T-helper 17 cell (primary cell): ENCODE measurements at regions not wholly inside any gene's neighbourhood (a gene's known extent, or its start where the extent isn't known, plus 50 kb on each side); places are given as distances from the start of the nearest gene placed in this dataset.

Experiments used
- ATAC-seq: fragments of 150-1000 bp; cut with Tn5 transposase; 2 replicates; pipeline ENCODE4 v1.10.0; 2021; ENCODE audit warnings: mild to moderate bottlenecking, moderate library complexity
- DNase-seq, 3 donors: peaks; one replicate each; pipeline versions ENCODE4 v3.0.0 to v3.0.0-alpha.2; 2020 to 2021
- H3K9me3 ChIP-seq: one replicate; pipeline ENCODE4 v1.7.0; 2013; ENCODE audit warnings: low read length, mild to moderate bottlenecking; ENCODE audit not compliant: control insufficient read depth, poor library complexity, severe bottlenecking
- H3K27ac Mint-ChIP-seq: one replicate; pipeline ENCODE4 v1.8.0; 2022; ENCODE audit warnings: mild to moderate bottlenecking, moderate library complexity, mixed read lengths
- H3K27me3 Mint-ChIP-seq: one replicate; pipeline ENCODE4 v1.8.0; 2022; ENCODE audit warnings: mixed read lengths
- H3K36me3 Mint-ChIP-seq: one replicate; pipeline ENCODE4 v1.8.0; 2022; ENCODE audit warnings: low read depth, mixed read lengths
- H3K4me1 Mint-ChIP-seq: one replicate; pipeline ENCODE4 v1.8.0; 2022; ENCODE audit warnings: mild to moderate bottlenecking, mixed read lengths
- H3K4me3 Mint-ChIP-seq: one replicate; pipeline ENCODE4 v1.8.0; 2022; ENCODE audit warnings: mild to moderate bottlenecking, moderate library complexity, mixed read lengths

GRCh38 chr3:43783987-43784639 is 93.4 kb downstream of the ABHD5 start:
- H3K27ac Mint-ChIP-seq, result no peak overlapping the region
- peaks cover 10% of the 10 kb centered on the region for H3K27me3 Mint-ChIP-seq
- DNase-seq (no peak), ATAC-seq (no peak)
- peaks cover 2% of the 10 kb centered on the region for H3K4me1 Mint-ChIP-seq
- no peaks in the 10 kb centered on the region for H3K9me3 ChIP-seq
- H3K4me3 Mint-ChIP-seq, result no peak overlapping the region
- H3K36me3 Mint-ChIP-seq, result no peaks in the 10 kb centered on the region

GRCh38 chr3:43784640-43785011 is 93.9 kb downstream of the ABHD5 start:
- no peak for ATAC-seq

GRCh38 chr3:43785551-43785950 is 94.8 kb downstream of the ABHD5 start:
- H3K4me1 Mint-ChIP-seq, result peaks cover 2% of the 10 kb centered on the region
- no peak overlapping the region for H3K4me3 Mint-ChIP-seq
- DNase-seq (no peak), ATAC-seq (no peak)
- no peak overlapping the region for H3K27ac Mint-ChIP-seq
- no peaks in the 10 kb centered on the region for H3K9me3 ChIP-seq
- peaks cover 14% of the 10 kb centered on the region for H3K27me3 Mint-ChIP-seq
- no peaks in the 10 kb centered on the region for H3K36me3 Mint-ChIP-seq

More at GRCh38 chr3:43784640-43785011, 93.9 kb downstream of the ABHD5 start:
- Mint-ChIP-seq H3K4me1 (peaks cover 2% of the 10 kb centered on the region), H3K4me3 (no peak overlapping the region), H3K27ac (no peak overlapping the region), H3K36me3 (no peaks in the 10 kb centered on the region), H3K27me3 (peaks cover 14% of the 10 kb centered on the region)
- DNase-seq, result no peak
- no peaks in the 10 kb centered on the region for H3K9me3 ChIP-seq

GRCh38 chr3:43786102-43786501 is 95.4 kb downstream of the ABHD5 start:
- Mint-ChIP-seq H3K36me3 (peaks cover under 1% of the 10 kb centered on the region), H3K4me3 (no peak overlapping the region), H3K4me1 (peaks cover 2% of the 10 kb centered on the region), H3K27ac (no peak overlapping the region), H3K27me3 (peaks cover 16% of the 10 kb centered on the region)
- H3K9me3 ChIP-seq, result no peaks in the 10 kb centered on the region
- DNase-seq (no peak), ATAC-seq (no peak)

- no peaks in the 10 kb centered on the region for H3K9me3 ChIP-seq
- peaks cover 2% of the 10 kb centered on the region for H3K4me1 Mint-ChIP-seq
- no peak overlapping the region for H3K4me3 Mint-ChIP-seq
- ATAC-seq, result no peak
- no peak overlapping the region for H3K27ac Mint-ChIP-seq
- H3K27me3 Mint-ChIP-seq, result peaks cover 22% of the 10 kb centered on the region
- no peak for DNase-seq
- H3K36me3 Mint-ChIP-seq, result peaks cover 5% of the 10 kb centered on the region
Measured at GRCh38 chr3:43786526-43787305, 96.0 kb downstream of the ABHD5 start.

GRCh38 chr3:43787330-43787729 is 96.6 kb downstream of the ABHD5 start:
- no peak for ATAC-seq
- no peak overlapping the region for H3K27ac Mint-ChIP-seq
- H3K4me1 Mint-ChIP-seq, result peaks cover 2% of the 10 kb centered on the region
- peaks cover 5% of the 10 kb centered on the region for H3K36me3 Mint-ChIP-seq
- DNase-seq, result no peak
- no peaks in the 10 kb centered on the region for H3K9me3 ChIP-seq
- H3K4me3 Mint-ChIP-seq, result no peak overlapping the region
- peaks cover 26% of the 10 kb centered on the region for H3K27me3 Mint-ChIP-seq

GRCh38 chr3:43789028-43789427 is 98.3 kb downstream of the ABHD5 start:
- no peaks in the 10 kb centered on the region for H3K9me3 ChIP-seq
- H3K4me1 Mint-ChIP-seq, result peaks cover 2% of the 10 kb centered on the region
- H3K27ac Mint-ChIP-seq, result no peak overlapping the region
- peaks cover 5% of the 10 kb centered on the region for H3K36me3 Mint-ChIP-seq
- ATAC-seq (no peak), DNase-seq (no peak)
- no peak overlapping the region for H3K4me3 Mint-ChIP-seq
- H3K27me3 Mint-ChIP-seq, result peaks cover 29% of the 10 kb centered on the region

GRCh38 chr3:43790060-43790459 is 99.3 kb downstream of the ABHD5 start:
- ATAC-seq (no peak), DNase-seq (no peak)
- peaks cover 2% of the 10 kb centered on the region for H3K4me1 Mint-ChIP-seq
- H3K27ac Mint-ChIP-seq, result no peak overlapping the region
- H3K36me3 Mint-ChIP-seq, result peaks cover 5% of the 10 kb centered on the region
- H3K9me3 ChIP-seq, result no peaks in the 10 kb centered on the region
- no peak overlapping the region for H3K4me3 Mint-ChIP-seq
- H3K27me3 Mint-ChIP-seq, result peaks cover 39% of the 10 kb centered on the region

GRCh38 chr3:43790476-43790875 is 99.7 kb downstream of the ABHD5 start:
- no peak for ATAC-seq
- Mint-ChIP-seq H3K27me3 (peaks cover 39% of the 10 kb centered on the region), H3K36me3 (peaks cover 5% of the 10 kb centered on the region), H3K4me1 (peaks cover 2% of the 10 kb centered on the region), H3K27ac (no peak overlapping the region), H3K4me3 (no peak overlapping the region)
- H3K9me3 ChIP-seq, result no peaks in the 10 kb centered on the region
- DNase-seq, result no peak

- DNase-seq (no peak), ATAC-seq (no peak)
- Mint-ChIP-seq H3K4me1 (no peaks in the 10 kb centered on the region), H3K4me3 (no peak overlapping the region), H3K27ac (no peak overlapping the region), H3K27me3 (peaks cover 47% of the 10 kb centered on the region), H3K36me3 (peaks cover 7% of the 10 kb centered on the region)
- H3K9me3 ChIP-seq, result no peaks in the 10 kb centered on the region
Measured at GRCh38 chr3:43791246-43791645, 100.5 kb downstream of the ABHD5 start.

- no peaks in the 10 kb centered on the region for H3K4me1 Mint-ChIP-seq
- DNase-seq (no peak), ATAC-seq (no peak)
- H3K27me3 Mint-ChIP-seq, result peaks cover 42% of the 10 kb centered on the region
- no peaks in the 10 kb centered on the region for H3K9me3 ChIP-seq
- H3K36me3 Mint-ChIP-seq, result peaks cover 7% of the 10 kb centered on the region
- no peak overlapping the region for H3K4me3 Mint-ChIP-seq
- H3K27ac Mint-ChIP-seq, result no peak overlapping the region
Measured at GRCh38 chr3:43792904-43793303, 102.2 kb downstream of the ABHD5 start.

- Mint-ChIP-seq H3K4me1 (no peaks in the 10 kb centered on the region), H3K27ac (no peak overlapping the region)
- no peak for ATAC-seq
Measured at GRCh38 chr3:43793648-43794372, 103.1 kb downstream of the ABHD5 start.

GRCh38 chr3:43794776-43795175 is 104.0 kb downstream of the ABHD5 start:
- no peak overlapping the region for H3K27ac Mint-ChIP-seq
- H3K27me3 Mint-ChIP-seq, result peaks cover 36% of the 10 kb centered on the region
- DNase-seq, result no peak
- no peak overlapping the region for H3K4me3 Mint-ChIP-seq
- H3K36me3 Mint-ChIP-seq, result peaks cover 7% of the 10 kb centered on the region
- H3K9me3 ChIP-seq, result no peaks in the 10 kb centered on the region
- no peaks in the 10 kb centered on the region for H3K4me1 Mint-ChIP-seq
- no peak for ATAC-seq

More at GRCh38 chr3:43793648-43794372, 103.1 kb downstream of the ABHD5 start:
- H3K36me3 Mint-ChIP-seq, result peaks cover 7% of the 10 kb centered on the region
- no peak for DNase-seq
- H3K4me3 Mint-ChIP-seq, result no peak overlapping the region
- H3K9me3 ChIP-seq, result no peaks in the 10 kb centered on the region
- H3K27me3 Mint-ChIP-seq, result peaks cover 42% of the 10 kb centered on the region
